Stimulated activated naive CD8-positive, alpha-beta T cell treated with anti-CD3 and anti-CD28 coated beads, Interleukin-15, Interleukin-2, amounts not matched to agents 100 ng/mL and 50 ng/mL, for 24 hours (primary cell): ENCODE measurements at regions not wholly inside any gene's neighbourhood (a gene's known extent, or its start where the extent isn't known, plus 50 kb on each side); places are given as distances from the start of the nearest gene placed in this dataset.
"Not testable (repeated sequence)": the region's sequence is repeated elsewhere in the genome, so short reads cannot be mapped to it uniquely, and the experiment has no call there.

Source experiments
- H3K27ac Mint-ChIP-seq: one replicate; pipeline ENCODE4 v1.8.0; 2021; ENCODE audit warnings: mild to moderate bottlenecking, mixed read lengths
- H3K27me3 Mint-ChIP-seq: one replicate; pipeline ENCODE4 v1.8.0; 2021; ENCODE audit warnings: mixed read lengths
- H3K36me3 Mint-ChIP-seq: one replicate; pipeline ENCODE4 v1.8.0; 2021; ENCODE audit warnings: low read depth, mixed read lengths
- H3K4me1 Mint-ChIP-seq: one replicate; pipeline ENCODE4 v1.8.0; 2021; ENCODE audit warnings: low read depth, mixed read lengths
- H3K4me3 Mint-ChIP-seq: one replicate; pipeline ENCODE4 v1.8.0; 2021; ENCODE audit warnings: mild to moderate bottlenecking, mixed read lengths
- H3K9me3 Mint-ChIP-seq: one replicate; pipeline ENCODE4 v1.8.0; 2021; ENCODE audit warnings: mixed read lengths

DNA sequence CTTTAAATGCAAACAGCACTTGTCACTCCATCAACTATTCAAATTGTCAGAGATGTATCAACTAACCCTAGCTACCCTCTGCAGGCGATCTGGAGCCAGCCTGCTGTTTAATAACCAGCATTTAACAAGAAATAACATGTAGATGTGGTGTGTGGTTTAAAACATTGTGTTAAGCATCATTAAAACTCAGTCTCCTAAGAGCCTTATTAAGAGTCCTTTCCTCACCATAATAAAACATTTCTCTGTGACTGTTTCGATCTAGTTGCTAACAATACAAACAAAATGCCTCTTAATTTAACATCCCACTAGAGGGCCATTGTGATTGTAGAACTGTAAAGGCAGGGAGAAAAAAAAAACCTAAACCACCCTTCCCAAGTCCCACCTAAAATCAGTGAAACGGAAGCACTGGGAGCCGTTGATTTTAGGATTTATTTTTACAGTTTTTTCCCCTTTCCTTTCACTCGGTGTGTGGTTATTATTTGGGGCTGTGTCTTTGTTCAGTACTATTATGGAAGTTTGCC lies 708.6 kb downstream of the C4orf33 start:
- Mint-ChIP-seq H3K27me3 (peaks cover 3% of the 10 kb centered on the region), H3K4me3 (no peak overlapping the region), H3K4me1 (no peaks in the 10 kb centered on the region), H3K9me3 (no peaks in the 10 kb centered on the region), H3K27ac (no peak overlapping the region), H3K36me3 (no peaks in the 10 kb centered on the region)

- no peak overlapping the region for H3K27ac Mint-ChIP-seq
- H3K36me3 Mint-ChIP-seq = no peaks in the 10 kb centered on the region
- H3K4me3 Mint-ChIP-seq = no peak overlapping the region
- peaks cover 3% of the 10 kb centered on the region for H3K27me3 Mint-ChIP-seq
- H3K9me3 Mint-ChIP-seq = no peaks in the 10 kb centered on the region
- no peaks in the 10 kb centered on the region for H3K4me1 Mint-ChIP-seq
Measured at GRCh38 chr4:129806986-129807385, 711.0 kb downstream of the C4orf33 start.

DNA sequence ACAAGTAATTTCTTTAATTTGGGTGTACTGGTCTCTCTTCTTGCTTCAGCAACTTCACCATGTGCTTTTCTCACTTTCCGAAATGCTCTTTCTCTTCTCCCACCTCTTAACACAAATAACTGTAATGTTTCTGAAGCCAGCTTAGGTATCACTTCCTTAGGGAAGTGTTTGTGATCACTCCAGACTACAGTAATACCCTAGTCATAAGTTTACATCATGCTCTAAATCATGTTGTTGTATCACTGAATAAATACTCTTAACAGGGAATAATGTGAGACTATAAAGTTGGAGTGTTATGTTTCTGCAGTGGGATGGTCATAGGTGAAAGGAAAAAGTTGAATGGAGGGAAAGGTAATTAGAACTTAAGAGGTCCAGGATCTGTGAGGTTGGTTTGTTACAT lies 712.3 kb downstream of the C4orf33 start:
- no peak overlapping the region for H3K27ac Mint-ChIP-seq

GRCh38 chr4:129821073-129821472 lies 725.1 kb downstream of the C4orf33 start:
- no peaks in the 10 kb centered on the region for H3K4me1 Mint-ChIP-seq
- H3K9me3 Mint-ChIP-seq = no peaks in the 10 kb centered on the region
- no peak overlapping the region for H3K4me3 Mint-ChIP-seq
- no peak overlapping the region for H3K27ac Mint-ChIP-seq
- H3K27me3 Mint-ChIP-seq = no peaks in the 10 kb centered on the region
- H3K36me3 Mint-ChIP-seq = no peaks in the 10 kb centered on the region

More for the DNA sequence above, 712.3 kb downstream of the C4orf33 start:
- Mint-ChIP-seq H3K4me3 (no peak overlapping the region), H3K27me3 (peaks cover 2% of the 10 kb centered on the region), H3K4me1 (no peaks in the 10 kb centered on the region), H3K9me3 (no peaks in the 10 kb centered on the region), H3K36me3 (no peaks in the 10 kb centered on the region)

DNA sequence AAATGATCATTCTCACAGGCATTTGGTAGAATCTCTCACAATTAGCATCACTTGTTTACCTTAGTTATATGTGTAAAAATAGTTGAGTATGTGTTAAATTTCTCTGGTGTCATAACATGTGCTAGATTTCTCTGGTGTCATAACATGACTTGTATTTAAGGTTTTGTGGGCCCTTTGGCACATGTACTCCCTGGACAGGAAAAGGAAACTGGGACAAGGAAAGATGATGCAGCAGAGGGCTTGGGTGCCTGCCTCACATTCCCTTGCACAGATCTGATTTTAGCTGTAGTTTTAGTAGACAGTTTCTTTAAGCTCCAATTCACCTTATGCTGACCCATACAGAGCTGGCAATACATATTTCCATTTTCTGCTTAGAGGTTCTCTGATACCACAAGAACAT lies 726.0 kb downstream of the C4orf33 start:
- Mint-ChIP-seq H3K9me3 (no peaks in the 10 kb centered on the region), H3K27me3 (no peaks in the 10 kb centered on the region), H3K4me1 (no peaks in the 10 kb centered on the region), H3K27ac (no peak overlapping the region), H3K4me3 (no peak overlapping the region), H3K36me3 (no peaks in the 10 kb centered on the region)

- no peak overlapping the region for H3K4me3 Mint-ChIP-seq
- H3K36me3 Mint-ChIP-seq = no peaks in the 10 kb centered on the region
- H3K27ac Mint-ChIP-seq = no peak overlapping the region
- no peaks in the 10 kb centered on the region for H3K27me3 Mint-ChIP-seq
- no peaks in the 10 kb centered on the region for H3K9me3 Mint-ChIP-seq
- no peaks in the 10 kb centered on the region for H3K4me1 Mint-ChIP-seq
Measured at GRCh38 chr4:129822701-129823100, 726.7 kb downstream of the C4orf33 start.

DNA sequence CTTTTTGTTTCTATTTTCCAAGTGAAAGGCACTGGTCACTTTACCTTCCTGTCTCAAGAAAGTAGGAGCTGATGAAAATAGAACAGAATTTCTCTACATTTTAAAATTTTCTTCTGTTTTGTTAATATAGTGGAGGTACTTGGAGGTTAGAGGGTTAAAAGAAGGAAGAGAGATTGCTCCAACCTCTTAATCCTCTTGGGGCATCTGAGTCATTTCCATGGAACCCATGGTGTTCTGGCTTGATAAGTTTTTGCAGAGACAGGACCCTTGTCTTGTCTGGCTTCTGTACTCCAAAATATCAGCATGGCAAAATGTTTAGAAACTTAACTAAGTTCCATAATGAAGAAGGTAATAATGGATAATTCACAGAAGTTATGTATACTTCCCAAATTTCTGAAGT lies 727.2 kb downstream of the C4orf33 start:
- no peaks in the 10 kb centered on the region for H3K4me1 Mint-ChIP-seq
- H3K9me3 Mint-ChIP-seq = no peaks in the 10 kb centered on the region
- H3K36me3 Mint-ChIP-seq = no peaks in the 10 kb centered on the region
- H3K4me3 Mint-ChIP-seq = no peak overlapping the region
- H3K27me3 Mint-ChIP-seq = no peaks in the 10 kb centered on the region
- no peak overlapping the region for H3K27ac Mint-ChIP-seq

- Mint-ChIP-seq H3K4me1 (no peaks in the 10 kb centered on the region), H3K9me3 (no peaks in the 10 kb centered on the region), H3K27me3 (no peaks in the 10 kb centered on the region), H3K4me3 (no peak overlapping the region), H3K27ac (no peak overlapping the region), H3K36me3 (no peaks in the 10 kb centered on the region)
Measured at GRCh38 chr4:129829373-129829772, 733.4 kb downstream of the C4orf33 start.

- Mint-ChIP-seq H3K4me1 (no peaks in the 10 kb centered on the region), H3K27ac (no peak overlapping the region), H3K36me3 (no peaks in the 10 kb centered on the region), H3K9me3 (peaks cover 12% of the 10 kb centered on the region), H3K27me3 (no peaks in the 10 kb centered on the region), H3K4me3 (no peak overlapping the region)
Measured at GRCh38 chr4:129839687-129840086, 743.7 kb downstream of the C4orf33 start.

DNA sequence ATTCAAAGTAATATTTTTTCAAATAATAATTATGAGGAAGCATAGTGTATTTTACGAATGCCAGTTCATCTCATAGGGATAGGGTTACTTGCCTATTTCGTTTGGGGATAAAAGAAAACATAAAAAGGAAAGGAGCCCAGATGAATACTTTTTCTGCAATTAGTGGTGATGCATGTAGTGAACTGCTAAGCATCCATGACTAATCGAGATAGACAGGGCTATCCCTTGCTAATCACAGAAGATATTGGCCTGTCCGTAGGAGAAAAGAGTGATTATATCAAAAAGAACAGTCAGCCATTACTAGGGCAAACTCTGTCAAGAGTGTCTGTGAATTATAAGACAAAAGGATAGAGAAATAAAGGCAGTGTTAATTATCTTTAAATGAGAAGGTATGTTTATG lies 746.1 kb downstream of the C4orf33 start:
- no peak overlapping the region for H3K4me3 Mint-ChIP-seq
- no peaks in the 10 kb centered on the region for H3K27me3 Mint-ChIP-seq
- H3K27ac Mint-ChIP-seq = no peak overlapping the region
- H3K9me3 Mint-ChIP-seq = peaks cover 12% of the 10 kb centered on the region
- no peaks in the 10 kb centered on the region for H3K4me1 Mint-ChIP-seq
- no peaks in the 10 kb centered on the region for H3K36me3 Mint-ChIP-seq

GRCh38 chr4:129852434-129852833 lies 756.5 kb downstream of the C4orf33 start:
- H3K4me1 Mint-ChIP-seq = no peaks in the 10 kb centered on the region
- H3K9me3 Mint-ChIP-seq = peaks cover 4% of the 10 kb centered on the region
- no peak overlapping the region for H3K27ac Mint-ChIP-seq
- H3K27me3 Mint-ChIP-seq = no peaks in the 10 kb centered on the region
- H3K4me3 Mint-ChIP-seq = no peak overlapping the region
- no peaks in the 10 kb centered on the region for H3K36me3 Mint-ChIP-seq

- not testable (repeated sequence) for H3K4me3 Mint-ChIP-seq, H3K4me1 Mint-ChIP-seq, H3K36me3 Mint-ChIP-seq, H3K27me3 Mint-ChIP-seq, H3K27ac Mint-ChIP-seq, H3K9me3 Mint-ChIP-seq
Measured at GRCh38 chr4:129853685-129854467, 757.9 kb downstream of the C4orf33 start.

GRCh38 chr4:129862461-129862860 lies 766.5 kb downstream of the C4orf33 start:
- Mint-ChIP-seq H3K4me3 (no peak overlapping the region), H3K9me3 (peaks cover 5% of the 10 kb centered on the region), H3K36me3 (no peaks in the 10 kb centered on the region), H3K27ac (no peak overlapping the region), H3K27me3 (no peaks in the 10 kb centered on the region), H3K4me1 (no peaks in the 10 kb centered on the region)

DNA sequence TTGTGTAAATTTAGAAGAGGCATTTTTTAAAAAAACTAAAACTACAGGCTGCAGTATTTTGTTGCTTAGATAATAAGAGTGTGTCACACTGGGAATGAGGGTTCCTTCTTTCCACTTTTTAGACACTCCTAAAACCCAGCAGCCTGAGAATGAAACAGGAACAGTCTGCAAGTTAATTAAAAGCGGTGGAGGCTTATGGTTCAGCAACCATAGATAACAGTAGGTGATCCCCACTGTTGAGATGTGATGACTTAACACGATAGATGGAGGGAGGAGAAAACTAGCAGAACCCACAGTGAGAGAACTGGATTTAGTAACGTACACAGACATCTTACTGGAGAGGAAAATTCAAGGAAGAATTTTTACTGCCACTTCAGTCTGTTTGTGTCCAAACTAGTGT lies 767.3 kb downstream of the C4orf33 start:
- Mint-ChIP-seq H3K36me3 (no peaks in the 10 kb centered on the region), H3K4me1 (no peaks in the 10 kb centered on the region), H3K27me3 (no peaks in the 10 kb centered on the region), H3K9me3 (peaks cover 5% of the 10 kb centered on the region), H3K27ac (no peak overlapping the region), H3K4me3 (no peak overlapping the region)

GRCh38 chr4:129883996-129884395 lies 788.0 kb downstream of the C4orf33 start:
- Mint-ChIP-seq H3K27ac (no peak overlapping the region), H3K4me3 (no peak overlapping the region), H3K27me3 (no peaks in the 10 kb centered on the region), H3K4me1 (no peaks in the 10 kb centered on the region), H3K9me3 (peaks cover 4% of the 10 kb centered on the region), H3K36me3 (no peaks in the 10 kb centered on the region)

GRCh38 chr4:129897111-129897510 lies 801.2 kb downstream of the C4orf33 start:
- Mint-ChIP-seq H3K9me3 (peaks cover 8% of the 10 kb centered on the region), H3K27ac (no peak overlapping the region), H3K4me1 (no peaks in the 10 kb centered on the region), H3K4me3 (no peak overlapping the region), H3K27me3 (no peaks in the 10 kb centered on the region), H3K36me3 (no peaks in the 10 kb centered on the region)
